HCT116 (cell line): ENCODE measurements at regions not wholly inside any gene's neighbourhood (a gene's known extent, or its start where the extent isn't known, plus 50 kb on each side); places are given as distances from the start of the nearest gene placed in this dataset.

Experiments used
- ATAC-seq: fragments of 200-7000 bp; cut with Tn5 transposase; 2 replicates; pipeline ENCODE4 v1.9.1; 2020; ENCODE audit warnings: mild to moderate bottlenecking, moderate library complexity
- BruUV-seq: library from RNA; stranded (reverse); fragments of 400-500 nt; replicated peaks from 2 replicates; lab custom pipeline; 2021; lab: Mats Ljungman, UMichigan
- CTCF ChIA-PET: fragments of 300-600 bp; sonication (Branson Sonifier 250); formaldehyde crosslinking; loops from one replicate; lab custom pipeline; 2021; ENCODE audit warnings: antibody characterized with exemption; lab: Charles Lee
- POLR2A ChIA-PET: fragments of 300-600, 350-600 bp; sonication (Branson Sonifier 250); formaldehyde crosslinking; loops from one replicate; lab custom pipeline; 2021; ENCODE audit warnings: antibody characterized with exemption; lab: Charles Lee
- RAD21 ChIA-PET, 2 experiments: fragments of 300-600 bp; sonication (Branson Sonifier 250); formaldehyde crosslinking; loops; one replicate each; lab custom pipeline; 2023; ENCODE audit warnings: low total read pairs in 2 of 2; ENCODE audit not compliant: uncharacterized antibody in 2 of 2, unreplicated experiment in 2 of 2, low non-redundant PET in 1 of 2; lab: Charles Lee
- DNase-seq: peaks from one replicate; pipeline ENCODE4 v3.0.0-alpha.2; 2010; ENCODE audit warnings: low read depth, low spot score
- H2AFZ ChIP-seq: fragments of 200-600 bp; shearing (Covaris generic), sonication (generic); 2 replicates; pipeline ENCODE4 v1.6.1; 2017; ENCODE audit warnings: low read depth, mixed run types, mixed read lengths, antibody characterized with exemption, low read length; ENCODE audit not compliant: poor library complexity, severe bottlenecking
- H3K27ac ChIP-seq: 2 replicates; pipeline ENCODE4 v1.5.1; 2012; ENCODE audit warnings: low read depth, low read length
- H3K27me3 ChIP-seq: fragments of 200-600 bp; sonication (generic); 2 replicates; pipeline ENCODE4 v1.6.1; 2016; ENCODE audit warnings: mixed run types, low read length, mixed read lengths; ENCODE audit not compliant: insufficient read depth
- H3K36me3 ChIP-seq, 2 experiments: fragments of 200-500 bp in 1 of 2; fragments of 200-600 bp in 1 of 2; sonication (Bioruptor generic) in 1 of 2; sonication (generic) in 1 of 2; 2 replicates each; pipeline versions ENCODE4 v1.5.1 to v1.6.1; 2014 to 2016; ENCODE audit warnings: low read length in 2 of 2, inconsistent platforms in 1 of 2, mixed read lengths in 1 of 2, mixed run types in 1 of 2; ENCODE audit not compliant: insufficient read depth in 2 of 2, control insufficient read depth in 1 of 2
- H3K4me1 ChIP-seq, 2 experiments: fragments of 200-600 bp in 1 of 2; sonication (generic) in 1 of 2; 2 replicates each; pipeline versions ENCODE4 v1.5.1 to v1.6.1; 2012 to 2017; ENCODE audit warnings: low read length in 2 of 2, inconsistent platforms in 1 of 2, mild to moderate bottlenecking in 1 of 2, mixed read lengths in 1 of 2, mixed run types in 1 of 2, moderate library complexity in 1 of 2; ENCODE audit not compliant: insufficient read depth in 2 of 2, control insufficient read depth in 1 of 2
- H3K4me2 ChIP-seq: fragments of 200-600 bp; sonication (generic); 2 replicates; pipeline ENCODE4 v1.6.1; 2017; ENCODE audit warnings: mixed run types, low read length, mixed read lengths
- H3K4me3 ChIP-seq, 2 experiments: fragments of 200-600 bp in 1 of 2; sonication (generic) in 1 of 2; replicated peaks in 1 of 2; 2 replicates each; pipeline ENCODE4 v1.5.1; 2011 to 2016; ENCODE audit warnings: low read length in 2 of 2, control low read depth in 1 of 2, low read depth in 1 of 2, mild to moderate bottlenecking in 1 of 2, mixed read lengths in 1 of 2, mixed run types in 1 of 2
- H3K79me2 ChIP-seq: fragments of 200-600 bp; sonication (generic); 2 replicates; pipeline ENCODE4 v1.6.1; 2017; ENCODE audit warnings: mild to moderate bottlenecking, mixed run types, low read length, moderate library complexity, mixed read lengths; ENCODE audit not compliant: insufficient read depth
- H3K9ac ChIP-seq: fragments of 200-600 bp; sonication (generic); 2 replicates; pipeline ENCODE4 v1.6.1; 2016; ENCODE audit warnings: low read length, mixed read lengths
- H3K9me2 ChIP-seq: fragments of 200-600 bp; sonication (generic), shearing (Covaris generic); 2 replicates; pipeline ENCODE4 v1.6.1; 2017; ENCODE audit warnings: mixed run types, mild to moderate bottlenecking, moderate library complexity; ENCODE audit not compliant: insufficient read depth
- H3K9me3 ChIP-seq, 2 experiments: fragments of 200-500 bp in 1 of 2; fragments of 200-600 bp in 1 of 2; sonication (Bioruptor generic) in 1 of 2; sonication (generic) in 1 of 2; 2 replicates each; pipeline ENCODE4 v1.6.1; 2014 to 2017; ENCODE audit warnings: low read length in 2 of 2, mixed read lengths in 2 of 2, inconsistent platforms in 1 of 2, low read depth in 1 of 2, mild to moderate bottlenecking in 1 of 2, mixed run types in 1 of 2, moderate library complexity in 1 of 2; ENCODE audit not compliant: control insufficient read depth in 1 of 2, insufficient read depth in 1 of 2
- H4K20me1 ChIP-seq: fragments of 200-600 bp; sonication (generic), shearing (Covaris generic); 2 replicates; pipeline ENCODE4 v1.6.1; 2017; ENCODE audit warnings: mixed run types, mild to moderate bottlenecking, moderate library complexity; ENCODE audit not compliant: insufficient read depth
- ATF3 ChIP-seq: IDR thresholded peaks from 2 replicates; pipeline ENCODE4 v1.6.1; 2012
- CBX3 ChIP-seq: IDR thresholded peaks from 2 replicates; pipeline ENCODE4 v1.6.1; 2012; ENCODE audit warnings: low read depth
- CTCF ChIP-seq, 3 experiments: fragments of 200-600 bp in 1 of 3; sonication (generic) in 1 of 3; IDR thresholded peaks in 2 of 3; conservative IDR thresholded peaks in 1 of 3; 2 replicates each; pipeline ENCODE4 v1.5.1; 2012 to 2017; ENCODE audit warnings: low read depth in 2 of 3, low read length in 2 of 3, antibody characterized with exemption in 1 of 3, borderline replicate concordance in 1 of 3, control low read depth in 1 of 3, mild to moderate bottlenecking in 1 of 3, mixed read lengths in 1 of 3, mixed run types in 1 of 3, moderate library complexity in 1 of 3; ENCODE audit not compliant: insufficient read depth in 1 of 3
- EGR1 ChIP-seq: IDR thresholded peaks from 2 replicates; pipeline ENCODE4 v1.6.1; 2012; ENCODE audit warnings: low read depth
- EZH2 ChIP-seq: fragments of 200-600 bp; sonication (generic); IDR thresholded peaks from 2 replicates; pipeline ENCODE4 v1.6.1; 2017; ENCODE audit warnings: antibody characterized with exemption, mixed run types
- EZH2phosphoT487 ChIP-seq: fragments of 200-600 bp; IDR thresholded peaks from 2 replicates; pipeline ENCODE4 v1.6.1; 2018; ENCODE audit warnings: antibody characterized with exemption, borderline replicate concordance
- FOSL1 ChIP-seq: IDR thresholded peaks from 2 replicates; pipeline ENCODE4 v1.6.1; 2012; ENCODE audit warnings: low read depth
- JUND ChIP-seq: IDR thresholded peaks from 2 replicates; pipeline ENCODE4 v1.6.1; 2012
- MAX ChIP-seq: IDR thresholded peaks from 2 replicates; pipeline ENCODE4 v1.6.1; 2012
- POLR2A ChIP-seq: IDR thresholded peaks from 2 replicates; pipeline ENCODE4 v1.7.0; 2011; ENCODE audit warnings: borderline replicate concordance; ENCODE audit not compliant: insufficient read depth, insufficient read length; ENCODE audit errors: extremely low read depth
- POLR2AphosphoS5 ChIP-seq: IDR thresholded peaks from 2 replicates; pipeline ENCODE4 v1.6.1; 2011; ENCODE audit warnings: mild to moderate bottlenecking, low read depth, low read length, moderate library complexity
- RAD21 ChIP-seq: IDR thresholded peaks from 2 replicates; pipeline ENCODE4 v1.6.1; 2012; ENCODE audit warnings: low read depth, mild to moderate bottlenecking
- SIN3A ChIP-seq: IDR thresholded peaks from 2 replicates; pipeline ENCODE4 v1.6.1; 2012; ENCODE audit warnings: low read depth
- SP1 ChIP-seq: IDR thresholded peaks from 2 replicates; pipeline ENCODE4 v1.6.1; 2012; ENCODE audit warnings: low read depth
- SRF ChIP-seq: IDR thresholded peaks from 2 replicates; pipeline ENCODE4 v1.6.1; 2012; ENCODE audit warnings: low read depth
- YY1 ChIP-seq: IDR thresholded peaks from 2 replicates; pipeline ENCODE4 v1.6.1; 2011; ENCODE audit warnings: low read length, low read depth, moderate library complexity, mild to moderate bottlenecking; ENCODE audit not compliant: insufficient replicate concordance; ENCODE audit errors: extremely low read depth
- ZBTB33 ChIP-seq: IDR thresholded peaks from 2 replicates; pipeline ENCODE4 v1.6.1; 2011; ENCODE audit warnings: mild to moderate bottlenecking, low read length, moderate library complexity; ENCODE audit not compliant: insufficient replicate concordance; ENCODE audit errors: extremely low read depth
- ZNF274 ChIP-seq: fragments of 200-500 bp; sonication (Bioruptor generic); IDR thresholded peaks from 2 replicates; pipeline ENCODE4 v1.6.1; 2014; ENCODE audit warnings: mild to moderate bottlenecking, low read depth, low read length, inconsistent platforms
- intact Hi-C: fragments of 100-400 bp; cut with micrococcal nuclease; formaldehyde crosslinking; loops from 2 replicates; pipeline ENCODE4 v1.10.0; 2022

GRCh38 chr2:209351636-209352035, 72.2 kb upstream of the MAP2 start:
- TF ChIP-seq SP1 = no peak
- TF ChIP-seq CBX3 = no peak
- TF ChIP-seq EZH2phosphoT487 = no peak
- no peak for TF ChIP-seq SRF
- no peak for TF ChIP-seq JUND
- TF ChIP-seq ATF3 = no peak
- TF ChIP-seq EGR1 = no peak
- no peak for TF ChIP-seq YY1
- TF ChIP-seq FOSL1 = no peak
- TF ChIP-seq EZH2 = no peak
- no peaks in the 10 kb centered on the region for H3K4me1 ChIP-seq
- no peak overlapping the region for H3K9ac ChIP-seq
- intact Hi-C loops = no loop called here
- no peak overlapping the region for H3K4me3 ChIP-seq
- ATAC-seq (no peak), DNase-seq (no peak)
- H3K36me3 ChIP-seq = no peaks in the 10 kb centered on the region
- H3K27me3 ChIP-seq = no peaks in the 10 kb centered on the region
- POLR2A ChIA-PET = interaction anchor here (1.0 kb wide), 1 partner anchor 17 kb away, joined by 3 read pairs; no protein-coding TSS in a partner anchor
- H3K79me2 ChIP-seq = no peaks in the 10 kb centered on the region
- H3K4me2 ChIP-seq = no peak overlapping the region
- RAD21 ChIA-PET = no interaction called here
- no peak overlapping the region for H3K27ac ChIP-seq
- H3K9me2 ChIP-seq = no peaks in the 10 kb centered on the region
- no peak overlapping the region for H2AFZ ChIP-seq
- CTCF ChIA-PET = no interaction called here
- no peaks in the 10 kb centered on the region for H4K20me1 ChIP-seq
- BruUV-seq = no TSS peak
- no peaks in the 10 kb centered on the region for H3K9me3 ChIP-seq

GRCh38 chr2:209358992-209359391, 64.9 kb upstream of the MAP2 start:
- ChIA-PET POLR2A (no interaction called here), RAD21 (no interaction called here), CTCF (no interaction called here)
- no peak overlapping the region for H2AFZ ChIP-seq
- no peak overlapping the region for H3K27ac ChIP-seq
- intact Hi-C loops = no loop called here
- no peak for ATAC-seq
- no peaks in the 10 kb centered on the region for H3K4me1 ChIP-seq
- no peak overlapping the region for H3K4me3 ChIP-seq
- H3K27me3 ChIP-seq = no peaks in the 10 kb centered on the region
- no peaks in the 10 kb centered on the region for H3K9me3 ChIP-seq
- H3K9ac ChIP-seq = no peak overlapping the region
- H3K36me3 ChIP-seq = no peaks in the 10 kb centered on the region
- BruUV-seq = no TSS peak
- no peak overlapping the region for H3K4me2 ChIP-seq
- no peaks in the 10 kb centered on the region for H3K9me2 ChIP-seq
- DNase-seq = no peak
- H3K79me2 ChIP-seq = no peaks in the 10 kb centered on the region
- H4K20me1 ChIP-seq = no peaks in the 10 kb centered on the region
- TF ChIP-seq EZH2 = no peak
- TF ChIP-seq EGR1 = no peak
- TF ChIP-seq ATF3 = no peak
- no peak for TF ChIP-seq JUND
- no peak for TF ChIP-seq POLR2AphosphoS5
- no peak for TF ChIP-seq ZNF274
- no peak for TF ChIP-seq SP1
- TF ChIP-seq ZBTB33 = no peak
- no peak for TF ChIP-seq MAX
- no peak for TF ChIP-seq SIN3A
- TF ChIP-seq SRF = no peak
- no peak for TF ChIP-seq POLR2A
- TF ChIP-seq CTCF (IDR thresholded peaks at IDR 0.05 in 2 of 3, conservative IDR thresholded peaks at IDR 0.05 in 1 of 3; ENCODE audit: borderline replicate concordance in 1 of 3, insufficient read depth in 1 of 3, low read depth in 2 of 3, low read length in 2 of 3) = no peak
- no peak for TF ChIP-seq CBX3
- TF ChIP-seq RAD21 = no peak
